CD14-positive monocyte (primary cell): ENCODE measurements at regions not wholly inside any gene's neighbourhood (a gene's known extent, or its start where the extent isn't known, plus 50 kb on each side); places are given as distances from the start of the nearest gene placed in this dataset.

Experiments
- DNase-seq, 3 donors: peaks; one replicate each; pipeline ENCODE4 v3.0.0-alpha.2; 2011 to 2022
- H2AFZ ChIP-seq: 2 replicates; pipeline ENCODE4 v1.6.0; 2012; ENCODE audit warnings: mild to moderate bottlenecking, low read depth, low read length, inconsistent platforms; ENCODE audit not compliant: insufficient read depth, poor library complexity, severe bottlenecking
- H3K27ac ChIP-seq, 2 donors: 1 replicate in 1 of 2; 2 replicates in 1 of 2; pipeline ENCODE4 v1.5.1; 2012 to 2013; ENCODE audit warnings: low read length in 2 of 2, control low read depth in 1 of 2, inconsistent platforms in 1 of 2, low read depth in 1 of 2, mild to moderate bottlenecking in 1 of 2
- H3K27me3 ChIP-seq, 2 donors: one replicate each; pipeline versions ENCODE4 v1.6.0 to v1.6.1; 2011 to 2013; ENCODE audit warnings: low read length in 2 of 2; ENCODE audit not compliant: control insufficient read depth in 2 of 2, insufficient read depth in 2 of 2
- H3K36me3 ChIP-seq, 2 donors: replicated peaks in 1 of 2; 1 replicate in 1 of 2; 2 replicates in 1 of 2; pipeline versions ENCODE4 v1.5.1 to v1.6.1; 2012 to 2013; ENCODE audit warnings: low read length in 2 of 2, control low read depth in 1 of 2, inconsistent platforms in 1 of 2, mild to moderate bottlenecking in 1 of 2; ENCODE audit not compliant: insufficient read depth in 2 of 2, control insufficient read depth in 1 of 2
- H3K4me1 ChIP-seq, 2 donors: 1 replicate in 1 of 2; 2 replicates in 1 of 2; pipeline versions ENCODE4 v1.5.1 to v1.6.1; 2012 to 2013; ENCODE audit warnings: low read length in 2 of 2, control low read depth in 1 of 2, inconsistent platforms in 1 of 2, mild to moderate bottlenecking in 1 of 2, moderate library complexity in 1 of 2; ENCODE audit not compliant: insufficient read depth in 2 of 2, control insufficient read depth in 1 of 2
- H3K4me2 ChIP-seq: replicated peaks from 2 replicates; pipeline ENCODE3; 2012; ENCODE audit warnings: low read length, moderate library complexity, mild to moderate bottlenecking; ENCODE audit not compliant: poor library complexity, severe bottlenecking; ENCODE audit errors: extremely low read depth
- H3K4me3 ChIP-seq, 3 experiments: fragments of 200-600 bp in 1 of 3; sonication (generic) in 1 of 3; replicated peaks in 1 of 3; 1 replicate in 2 of 3; 2 replicates in 1 of 3; pipeline ENCODE4 v1.5.1; 2011 to 2013; ENCODE audit warnings: low read length in 3 of 3, mild to moderate bottlenecking in 3 of 3, control low read depth in 2 of 3, low read depth in 2 of 3, inconsistent platforms in 1 of 3, moderate library complexity in 1 of 3
- H3K79me2 ChIP-seq: 2 replicates; pipeline ENCODE4 v1.6.0; 2012; ENCODE audit warnings: mild to moderate bottlenecking, control low read depth, inconsistent platforms, low read length, moderate library complexity; ENCODE audit not compliant: insufficient read depth
- H3K9ac ChIP-seq: 2 replicates; pipeline ENCODE4 v1.6.0; 2017; ENCODE audit warnings: low read length, mild to moderate bottlenecking; ENCODE audit not compliant: insufficient read depth, poor library complexity, severe bottlenecking
- H3K9me3 ChIP-seq, 2 donors: replicated peaks in 1 of 2; 1 replicate in 1 of 2; 2 replicates in 1 of 2; pipeline versions ENCODE4 v1.5.1 to v1.6.1; 2012 to 2013; ENCODE audit warnings: low read length in 2 of 2, control low read depth in 1 of 2; ENCODE audit not compliant: control insufficient read depth in 1 of 2, insufficient read depth in 1 of 2
- H4K20me1 ChIP-seq: 2 replicates; pipeline ENCODE4 v1.6.0; 2012; ENCODE audit warnings: mild to moderate bottlenecking, low read length, control low read depth, moderate library complexity; ENCODE audit not compliant: insufficient read depth
- H3K27ac Mint-ChIP-seq, 7 donors: one replicate each; pipeline ENCODE4 v1.8.0; 2020; ENCODE audit warnings: mild to moderate bottlenecking in 7 of 7, mixed read lengths in 7 of 7, moderate library complexity in 6 of 7, inconsistent platforms in 2 of 7
- H3K27me3 Mint-ChIP-seq, 3 donors: one replicate each; pipeline ENCODE4 v1.8.0; 2021 to 2022; ENCODE audit warnings: low read depth in 3 of 3, mild to moderate bottlenecking in 3 of 3, mixed read lengths in 3 of 3, moderate library complexity in 3 of 3, inconsistent platforms in 1 of 3
- H3K36me3 Mint-ChIP-seq, 2 donors: one replicate each; pipeline ENCODE4 v1.8.0; 2020; ENCODE audit warnings: mixed read lengths in 2 of 2, inconsistent platforms in 1 of 2, mild to moderate bottlenecking in 1 of 2
- H3K4me1 Mint-ChIP-seq: one replicate; pipeline ENCODE4 v1.8.0; 2020; ENCODE audit warnings: mild to moderate bottlenecking, mixed read lengths
- H3K4me3 Mint-ChIP-seq, 2 donors: one replicate each; pipeline ENCODE4 v1.8.0; 2020; ENCODE audit warnings: mild to moderate bottlenecking in 2 of 2, mixed read lengths in 2 of 2, moderate library complexity in 1 of 2
- H3K9me3 Mint-ChIP-seq, 7 donors: one replicate each; pipeline ENCODE4 v1.8.0; 2020 to 2022; ENCODE audit warnings: mixed read lengths in 7 of 7, mild to moderate bottlenecking in 6 of 7, moderate library complexity in 6 of 7, inconsistent platforms in 2 of 7
- WGBS: methylation state at CpG from one replicate; pipeline ENCODE4 v1.1.5; 2013; ENCODE audit warnings: missing lambda C conversion rate; ENCODE audit not compliant: insufficient coverage; 5-methylcytosine and 5-hydroxymethylcytosine counted together
- intact Hi-C, 2 donors: fragments of 100-400 bp; cut with micrococcal nuclease; formaldehyde crosslinking; loops; one replicate each; pipeline versions ENCODE4 v1.15.0 to v1.15.1; 2023
- TF ChIP-seq, protein P1 (sequence below): fragments of 200-600 bp; IDR thresholded peaks from one replicate; pipeline ENCODE4 v1.8.0; 2022; ENCODE audit warnings: antibody characterized with exemption, mild to moderate bottlenecking

DNA sequence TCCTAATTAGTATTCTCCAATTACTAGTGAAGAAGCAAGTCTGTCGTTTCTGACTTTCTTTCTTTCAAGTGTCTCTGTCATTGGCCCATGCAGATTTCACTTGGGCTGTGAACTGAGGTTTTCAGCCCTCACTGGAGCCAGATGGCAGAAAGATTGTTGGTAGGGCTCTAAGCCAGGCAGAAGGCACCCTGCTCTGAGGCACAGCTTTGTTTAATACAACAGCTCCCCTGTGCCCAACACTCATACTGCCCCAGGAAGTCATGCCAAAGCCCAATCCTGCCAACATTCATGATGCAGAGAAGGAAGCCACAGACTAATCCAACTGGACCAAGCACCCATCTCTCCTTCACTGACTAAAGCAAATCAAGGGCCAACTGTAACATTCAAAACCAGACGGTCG lies 117.1 kb upstream of the FRG1 start:
- Histone ChIP-seq H3K9ac (no peak overlapping the region), H4K20me1 (no peaks in the 10 kb centered on the region), H3K9me3 (no peaks in the 10 kb centered on the region), H2AFZ (no peak overlapping the region), H3K4me2 (no peak overlapping the region), H3K4me3 (no peak overlapping the region), H3K27me3 (peaks cover 0 to 2% of the 10 kb centered on the region in 2 donors), H3K27ac (no peak overlapping the region), H3K36me3 (no peaks in the 10 kb centered on the region), H3K79me2 (no peaks in the 10 kb centered on the region), H3K4me1 (no peaks in the 10 kb centered on the region)
- Mint-ChIP-seq H3K4me3 (no peak overlapping the region), H3K4me1 (no peaks in the 10 kb centered on the region), H3K27me3 (peaks cover 0 to 3% (median 2%) of the 10 kb centered on the region in 3 donors), H3K27ac (no peak overlapping the region), H3K36me3 (no peaks in the 10 kb centered on the region), H3K9me3 (peaks cover 0 to 3% (median 0%) of the 10 kb centered on the region in 7 donors)
- intact Hi-C loops = no loop called here
- TF ChIP-seq, protein P1, sequence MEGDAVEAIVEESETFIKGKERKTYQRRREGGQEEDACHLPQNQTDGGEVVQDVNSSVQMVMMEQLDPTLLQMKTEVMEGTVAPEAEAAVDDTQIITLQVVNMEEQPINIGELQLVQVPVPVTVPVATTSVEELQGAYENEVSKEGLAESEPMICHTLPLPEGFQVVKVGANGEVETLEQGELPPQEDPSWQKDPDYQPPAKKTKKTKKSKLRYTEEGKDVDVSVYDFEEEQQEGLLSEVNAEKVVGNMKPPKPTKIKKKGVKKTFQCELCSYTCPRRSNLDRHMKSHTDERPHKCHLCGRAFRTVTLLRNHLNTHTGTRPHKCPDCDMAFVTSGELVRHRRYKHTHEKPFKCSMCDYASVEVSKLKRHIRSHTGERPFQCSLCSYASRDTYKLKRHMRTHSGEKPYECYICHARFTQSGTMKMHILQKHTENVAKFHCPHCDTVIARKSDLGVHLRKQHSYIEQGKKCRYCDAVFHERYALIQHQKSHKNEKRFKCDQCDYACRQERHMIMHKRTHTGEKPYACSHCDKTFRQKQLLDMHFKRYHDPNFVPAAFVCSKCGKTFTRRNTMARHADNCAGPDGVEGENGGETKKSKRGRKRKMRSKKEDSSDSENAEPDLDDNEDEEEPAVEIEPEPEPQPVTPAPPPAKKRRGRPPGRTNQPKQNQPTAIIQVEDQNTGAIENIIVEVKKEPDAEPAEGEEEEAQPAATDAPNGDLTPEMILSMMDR = no peak
- DNase-seq = no peak
- whole genome bisulfite sequencing = 89% methylated on average over 1 of the region's 3 CpGs

- H3K36me3 ChIP-seq = no peaks in the 10 kb centered on the region
- no peak overlapping the region for H3K27ac ChIP-seq
- H3K4me3 ChIP-seq = no peak overlapping the region
- no peak overlapping the region for H3K4me2 ChIP-seq
- H3K79me2 ChIP-seq = no peaks in the 10 kb centered on the region
- H3K4me1 ChIP-seq = no peaks in the 10 kb centered on the region
- no peaks in the 10 kb centered on the region for H4K20me1 ChIP-seq
- H3K27me3 ChIP-seq = peaks cover 0 to 2% of the 10 kb centered on the region in 2 donors
- TF ChIP-seq, protein P1 = no peak
- DNase-seq = no peak
- Mint-ChIP-seq H3K9me3 (peaks cover 0 to 2% (median 0%) of the 10 kb centered on the region in 7 donors), H3K27ac (no peak overlapping the region), H3K27me3 (no peaks in the 10 kb centered on the region), H3K36me3 (no peaks in the 10 kb centered on the region), H3K4me1 (no peaks in the 10 kb centered on the region), H3K4me3 (no peak overlapping the region)
- no peak overlapping the region for H3K9ac ChIP-seq
- WGBS = 100% methylated on average over 3 of the region's 4 CpGs
- no peak overlapping the region for H2AFZ ChIP-seq
- intact Hi-C loops = no loop called here
- H3K9me3 ChIP-seq = no peaks in the 10 kb centered on the region
These were observed 115.2 kb upstream of the FRG1 start for GRCh38 chr4:189825466-189825865.
